ENCODE measurements at regions not wholly inside any gene's neighbourhood (a gene's known extent, or its start where the extent isn't known, plus 50 kb on each side); places are given as distances from the start of the nearest gene placed in this dataset.
"Not testable (repeated sequence)": the region's sequence is repeated elsewhere in the genome, so short reads cannot be mapped to it uniquely, and the experiment has no call there.

- H3K4me3 Mint-ChIP-seq, H3K36me3 Mint-ChIP-seq, H3K27ac Mint-ChIP-seq, H3K27me3 Mint-ChIP-seq, H3K9me3 Mint-ChIP-seq, H3K4me1 Mint-ChIP-seq: not testable (repeated sequence)
These were observed 337.1 kb downstream of the FAT4 start for GRCh38 chr4:125651707-125652357.

- H3K36me3 Mint-ChIP-seq = no peaks in the 10 kb centered on the region
- no peak overlapping the region for H3K4me3 Mint-ChIP-seq
- H3K27ac Mint-ChIP-seq = no peak overlapping the region
- H3K27me3 Mint-ChIP-seq = no peaks in the 10 kb centered on the region
- H3K4me1 Mint-ChIP-seq = no peaks in the 10 kb centered on the region
- no peaks in the 10 kb centered on the region for H3K9me3 Mint-ChIP-seq
These were observed 344.0 kb downstream of the FAT4 start for GRCh38 chr4:125658773-125659172.

- H3K27me3 Mint-ChIP-seq = no peaks in the 10 kb centered on the region
- H3K4me3 Mint-ChIP-seq = no peak overlapping the region
- no peaks in the 10 kb centered on the region for H3K9me3 Mint-ChIP-seq
- no peaks in the 10 kb centered on the region for H3K4me1 Mint-ChIP-seq
- no peak overlapping the region for H3K27ac Mint-ChIP-seq
- no peaks in the 10 kb centered on the region for H3K36me3 Mint-ChIP-seq
These were observed 349.4 kb downstream of the FAT4 start for GRCh38 chr4:125663896-125664767.

GRCh38 chr4:125666635-125667034, 351.9 kb downstream of the FAT4 start:
- Mint-ChIP-seq H3K9me3 (no peaks in the 10 kb centered on the region), H3K27ac (no peak overlapping the region), H3K4me1 (no peaks in the 10 kb centered on the region), H3K4me3 (no peak overlapping the region), H3K27me3 (no peaks in the 10 kb centered on the region), H3K36me3 (no peaks in the 10 kb centered on the region)

GRCh38 chr4:125676156-125676555, 361.4 kb downstream of the FAT4 start:
- no peak overlapping the region for H3K4me3 Mint-ChIP-seq
- H3K4me1 Mint-ChIP-seq = no peaks in the 10 kb centered on the region
- H3K9me3 Mint-ChIP-seq = no peaks in the 10 kb centered on the region
- H3K36me3 Mint-ChIP-seq = no peaks in the 10 kb centered on the region
- no peaks in the 10 kb centered on the region for H3K27me3 Mint-ChIP-seq
- no peak overlapping the region for H3K27ac Mint-ChIP-seq

- Mint-ChIP-seq H3K27ac (no peak overlapping the region), H3K4me3 (no peak overlapping the region), H3K27me3 (no peaks in the 10 kb centered on the region), H3K9me3 (no peaks in the 10 kb centered on the region), H3K4me1 (no peaks in the 10 kb centered on the region), H3K36me3 (no peaks in the 10 kb centered on the region)
These were observed 361.8 kb downstream of the FAT4 start for GRCh38 chr4:125676583-125676982.

- Mint-ChIP-seq H3K4me3 (no peak overlapping the region), H3K27me3 (no peaks in the 10 kb centered on the region), H3K4me1 (no peaks in the 10 kb centered on the region), H3K9me3 (no peaks in the 10 kb centered on the region), H3K27ac (no peak overlapping the region), H3K36me3 (no peaks in the 10 kb centered on the region)
These were observed 363.0 kb downstream of the FAT4 start for GRCh38 chr4:125677665-125678307.

GRCh38 chr4:125679989-125680388, 365.2 kb downstream of the FAT4 start:
- H3K27me3 Mint-ChIP-seq = no peaks in the 10 kb centered on the region
- no peak overlapping the region for H3K4me3 Mint-ChIP-seq
- no peaks in the 10 kb centered on the region for H3K4me1 Mint-ChIP-seq
- no peak overlapping the region for H3K27ac Mint-ChIP-seq
- no peaks in the 10 kb centered on the region for H3K36me3 Mint-ChIP-seq
- no peaks in the 10 kb centered on the region for H3K9me3 Mint-ChIP-seq

GRCh38 chr4:125681240-125681639, 366.5 kb downstream of the FAT4 start:
- Mint-ChIP-seq H3K9me3 (no peaks in the 10 kb centered on the region), H3K36me3 (no peaks in the 10 kb centered on the region), H3K27me3 (no peaks in the 10 kb centered on the region), H3K4me3 (no peak overlapping the region), H3K27ac (no peak overlapping the region), H3K4me1 (no peaks in the 10 kb centered on the region)

GRCh38 chr4:125682730-125683129, 368.0 kb downstream of the FAT4 start:
- Mint-ChIP-seq H3K4me1 (no peaks in the 10 kb centered on the region), H3K27ac (no peak overlapping the region), H3K4me3 (no peak overlapping the region), H3K36me3 (no peaks in the 10 kb centered on the region), H3K27me3 (no peaks in the 10 kb centered on the region), H3K9me3 (no peaks in the 10 kb centered on the region)

- Mint-ChIP-seq H3K9me3 (no peaks in the 10 kb centered on the region), H3K36me3 (no peaks in the 10 kb centered on the region), H3K27me3 (no peaks in the 10 kb centered on the region), H3K4me1 (no peaks in the 10 kb centered on the region), H3K27ac (no peak overlapping the region), H3K4me3 (no peak overlapping the region)
These were observed 374.1 kb downstream of the FAT4 start for GRCh38 chr4:125688841-125689240.

GRCh38 chr4:125689805-125690204, 375.1 kb downstream of the FAT4 start:
- Mint-ChIP-seq H3K27ac (no peak overlapping the region), H3K9me3 (no peaks in the 10 kb centered on the region), H3K27me3 (no peaks in the 10 kb centered on the region), H3K4me1 (no peaks in the 10 kb centered on the region), H3K4me3 (no peak overlapping the region), H3K36me3 (no peaks in the 10 kb centered on the region)

- no peaks in the 10 kb centered on the region for H3K4me1 Mint-ChIP-seq
- H3K27ac Mint-ChIP-seq = no peak overlapping the region
- no peaks in the 10 kb centered on the region for H3K27me3 Mint-ChIP-seq
- no peaks in the 10 kb centered on the region for H3K36me3 Mint-ChIP-seq
- H3K4me3 Mint-ChIP-seq = no peak overlapping the region
- peaks cover 7% of the 10 kb centered on the region for H3K9me3 Mint-ChIP-seq
These were observed 378.5 kb downstream of the FAT4 start for GRCh38 chr4:125693228-125693627.

GRCh38 chr4:125702406-125702805, 387.7 kb downstream of the FAT4 start:
- Mint-ChIP-seq H3K27me3 (no peaks in the 10 kb centered on the region), H3K36me3 (no peaks in the 10 kb centered on the region), H3K9me3 (no peaks in the 10 kb centered on the region), H3K27ac (no peak overlapping the region), H3K4me1 (no peaks in the 10 kb centered on the region), H3K4me3 (no peak overlapping the region)

GRCh38 chr4:125703443-125703842, 388.7 kb downstream of the FAT4 start:
- H3K36me3 Mint-ChIP-seq = no peaks in the 10 kb centered on the region
- no peaks in the 10 kb centered on the region for H3K4me1 Mint-ChIP-seq
- no peak overlapping the region for H3K4me3 Mint-ChIP-seq
- H3K9me3 Mint-ChIP-seq = no peaks in the 10 kb centered on the region
- H3K27me3 Mint-ChIP-seq = no peaks in the 10 kb centered on the region
- H3K27ac Mint-ChIP-seq = no peak overlapping the region

- H3K36me3 Mint-ChIP-seq = no peaks in the 10 kb centered on the region
- H3K4me1 Mint-ChIP-seq = no peaks in the 10 kb centered on the region
- no peaks in the 10 kb centered on the region for H3K27me3 Mint-ChIP-seq
- no peaks in the 10 kb centered on the region for H3K9me3 Mint-ChIP-seq
- H3K4me3 Mint-ChIP-seq = no peak overlapping the region
- no peak overlapping the region for H3K27ac Mint-ChIP-seq
These were observed 390.0 kb downstream of the FAT4 start for GRCh38 chr4:125704726-125705125.

Data from activated naive CD4-positive, alpha-beta T cell treated with anti-CD3 and anti-CD28 coated beads, Interleukin-2, amount 50 U/mL, for 24 hours (primary cell).